Neutrophil (primary cell): ENCODE measurements at regions not wholly inside any gene's neighbourhood (a gene's known extent, or its start where the extent isn't known, plus 50 kb on each side); places are given as distances from the start of the nearest gene placed in this dataset.

ENCODE experiments used
- H3K27ac ChIP-seq: fragments of 200-600 bp; sonication (generic); 2 replicates; pipeline ENCODE4 v1.5.1; 2016; ENCODE audit warnings: mild to moderate bottlenecking, moderate library complexity
- H3K27me3 ChIP-seq: fragments of 200-600 bp; sonication (generic); 2 replicates; pipeline ENCODE4 v1.6.0; 2016; ENCODE audit warnings: mild to moderate bottlenecking
- H3K36me3 ChIP-seq: fragments of 200-600 bp; sonication (generic); 2 replicates; pipeline ENCODE4 v1.5.1; 2017
- H3K4me1 ChIP-seq, 2 experiments: fragments of 200-600 bp in 1 of 2; sonication (generic) in 1 of 2; 1 replicate in 1 of 2; 2 replicates in 1 of 2; pipeline versions ENCODE4 v1.5.1 to v1.6.1; 2013 to 2016; ENCODE audit warnings: low read depth in 1 of 2, low read length in 1 of 2, mild to moderate bottlenecking in 1 of 2, moderate library complexity in 1 of 2; ENCODE audit not compliant: control insufficient read depth in 1 of 2, insufficient read depth in 1 of 2
- H3K4me3 ChIP-seq, 2 experiments: fragments of 200-600 bp in 1 of 2; sonication (generic) in 1 of 2; 1 replicate in 1 of 2; 2 replicates in 1 of 2; pipeline ENCODE4 v1.5.1; 2013 to 2016; ENCODE audit warnings: low read depth in 1 of 2, low read length in 1 of 2, mild to moderate bottlenecking in 1 of 2, moderate library complexity in 1 of 2
- H3K9me3 ChIP-seq: fragments of 200-600 bp; sonication (generic); 2 replicates; pipeline ENCODE4 v1.5.1; 2016
- CTCF ChIP-seq: fragments of 200-600 bp; sonication (generic); IDR thresholded peaks from 2 replicates; pipeline ENCODE4 v1.5.1; 2016; ENCODE audit warnings: antibody characterized with exemption

DNA sequence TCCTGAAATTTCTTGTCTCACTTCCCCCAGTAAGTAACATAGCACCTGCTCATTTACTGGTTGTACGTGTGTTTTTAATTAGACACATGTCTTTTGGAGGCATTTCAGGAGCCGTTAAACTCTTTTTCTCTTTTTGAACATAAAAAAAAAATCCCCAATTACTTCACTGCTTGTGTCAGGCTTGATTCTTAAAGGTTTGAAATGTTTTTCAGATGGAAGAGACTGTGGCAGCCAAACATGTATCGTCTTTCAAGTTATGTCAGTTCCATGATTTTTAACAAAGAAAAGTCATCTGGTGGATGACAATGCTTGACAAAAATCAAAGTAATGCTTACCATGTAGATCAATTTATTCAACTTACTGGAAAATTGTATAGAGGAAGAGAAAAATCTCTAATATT, 585.8 kb downstream of the GATA3 start:
- no peaks in the 10 kb centered on the region for H3K36me3 ChIP-seq
- H3K27me3 ChIP-seq, result no peaks in the 10 kb centered on the region
- no peaks in the 10 kb centered on the region for H3K9me3 ChIP-seq
- no peak overlapping the region for H3K4me3 ChIP-seq
- no peak overlapping the region for H3K27ac ChIP-seq
- H3K4me1 ChIP-seq, result no peaks in the 10 kb centered on the region
- no peak for TF ChIP-seq CTCF

- no peak for TF ChIP-seq CTCF
- no peak overlapping the region for H3K27ac ChIP-seq
- no peaks in the 10 kb centered on the region for H3K4me1 ChIP-seq
Observed at GRCh38 chr10:8640878-8641277, 586.4 kb downstream of the GATA3 start.

GRCh38 chr10:8656261-8656660, 601.8 kb downstream of the GATA3 start:
- H3K27ac ChIP-seq, result no peak overlapping the region
- H3K9me3 ChIP-seq, result no peaks in the 10 kb centered on the region
- H3K36me3 ChIP-seq, result no peaks in the 10 kb centered on the region
- peaks cover 5 to 9% of the 10 kb centered on the region in 2 experiments for H3K4me1 ChIP-seq
- TF ChIP-seq CTCF, result no peak
- no peaks in the 10 kb centered on the region for H3K27me3 ChIP-seq
- no peak overlapping the region for H3K4me3 ChIP-seq

More at GRCh38 chr10:8640878-8641277, 586.4 kb downstream of the GATA3 start:
- Histone ChIP-seq H3K36me3 (no peaks in the 10 kb centered on the region), H3K4me3 (no peak overlapping the region), H3K9me3 (no peaks in the 10 kb centered on the region), H3K27me3 (no peaks in the 10 kb centered on the region)

DNA sequence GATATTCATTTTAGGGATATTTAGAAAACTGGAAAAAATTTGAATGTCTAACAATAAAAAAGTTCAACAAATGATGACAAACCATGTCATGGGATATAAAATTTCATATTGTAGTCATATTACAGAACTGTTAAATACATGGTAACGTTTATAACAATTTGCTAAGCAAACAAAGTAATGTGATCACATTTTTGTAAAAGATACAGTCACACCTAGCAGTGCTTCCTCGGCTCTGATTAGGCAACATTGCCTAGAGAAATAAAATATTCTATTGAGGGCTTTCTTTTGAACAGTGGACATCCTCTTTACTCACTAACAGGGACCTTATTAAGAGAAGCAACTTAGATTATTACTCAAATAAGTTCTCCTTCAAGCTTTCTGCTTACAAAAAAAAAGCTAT, 605.5 kb downstream of the GATA3 start:
- no peak overlapping the region for H3K4me3 ChIP-seq

GRCh38 chr10:8661886-8662285, 607.4 kb downstream of the GATA3 start:
- Histone ChIP-seq H3K27me3 (no peaks in the 10 kb centered on the region), H3K4me3 (no peak overlapping the region), H3K4me1 (peaks cover 9 to 10% of the 10 kb centered on the region in 2 experiments), H3K36me3 (no peaks in the 10 kb centered on the region), H3K27ac (no peak overlapping the region), H3K9me3 (no peaks in the 10 kb centered on the region)
- no peak for TF ChIP-seq CTCF

More for the DNA sequence above, 605.5 kb downstream of the GATA3 start:
- Histone ChIP-seq H3K27me3 (no peaks in the 10 kb centered on the region), H3K36me3 (no peaks in the 10 kb centered on the region), H3K9me3 (no peaks in the 10 kb centered on the region), H3K4me1 (peaks cover 2 to 3% of the 10 kb centered on the region in 2 experiments), H3K27ac (no peak overlapping the region)
- TF ChIP-seq CTCF, result no peak

- no peaks in the 10 kb centered on the region for H3K27me3 ChIP-seq
- peaks cover 9 to 10% of the 10 kb centered on the region in 2 experiments for H3K4me1 ChIP-seq
- H3K27ac ChIP-seq, result no peak overlapping the region
- TF ChIP-seq CTCF, result no peak
- H3K9me3 ChIP-seq, result no peaks in the 10 kb centered on the region
- no peaks in the 10 kb centered on the region for H3K36me3 ChIP-seq
- no peak overlapping the region for H3K4me3 ChIP-seq
Observed at GRCh38 chr10:8663131-8663530, 608.6 kb downstream of the GATA3 start.
